ENCODE measurements at regions not wholly inside any gene's neighbourhood (a gene's known extent, or its start where the extent isn't known, plus 50 kb on each side); places are given as distances from the start of the nearest gene placed in this dataset.

DNA sequence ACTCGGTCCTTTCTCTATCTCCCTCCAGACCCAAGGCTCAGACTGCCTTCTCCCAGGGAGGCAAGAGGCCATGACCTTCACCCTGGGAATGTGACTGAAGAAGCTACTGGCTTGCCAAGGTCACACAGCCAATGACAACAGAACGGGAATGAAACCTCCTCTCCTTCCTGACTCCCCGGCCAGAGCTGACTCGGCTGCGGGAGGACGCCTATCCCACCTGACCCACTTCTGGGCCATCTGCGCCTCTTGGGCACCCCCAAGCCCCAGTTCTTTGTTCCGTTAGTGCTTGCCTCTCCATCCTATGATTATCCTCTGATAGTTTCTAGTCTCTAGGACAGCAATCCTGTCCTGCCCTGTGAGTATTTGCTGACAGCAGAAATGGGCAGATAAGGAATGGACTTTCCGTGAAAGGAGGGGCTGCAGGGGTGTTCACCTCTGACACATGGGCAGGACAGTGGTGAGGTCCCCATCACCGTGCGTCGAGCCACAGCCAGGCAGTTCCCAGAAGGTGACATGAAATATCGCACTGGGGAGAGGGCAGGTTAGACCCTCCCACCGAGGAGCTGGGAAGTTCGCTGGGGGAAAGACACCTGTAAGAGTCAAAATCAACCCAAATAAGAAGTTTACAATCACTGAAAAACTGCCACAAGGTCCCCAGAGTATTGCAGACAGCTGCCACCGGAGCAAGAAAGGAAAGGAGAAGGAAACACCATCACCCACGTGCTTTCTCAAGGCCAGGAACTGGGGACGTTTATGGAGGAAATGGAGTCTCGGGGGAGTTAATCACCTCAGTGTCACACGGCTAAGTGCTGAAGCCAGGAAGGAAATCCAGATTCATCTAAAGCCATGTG, 63.0 kb downstream of the INSIG1 start:
- no peak for DNase-seq

DNA sequence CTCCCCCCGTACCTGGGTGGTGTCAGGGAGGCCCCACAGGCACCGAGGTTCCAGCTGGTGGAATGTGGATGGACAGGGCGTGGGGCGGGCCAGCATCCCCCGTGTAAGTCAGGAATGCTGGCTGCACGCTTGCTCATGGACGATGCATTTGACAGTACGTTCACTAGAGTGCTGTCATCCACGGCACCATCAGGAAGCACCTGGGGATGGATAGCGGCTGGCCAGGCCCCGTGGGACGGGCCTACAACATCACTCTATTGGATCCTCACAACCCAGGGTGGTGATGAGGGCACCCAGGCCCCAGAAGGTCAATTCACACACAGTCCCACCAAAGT, 63.6 kb downstream of the INSIG1 start:
- DNase-seq = no peak

DNA sequence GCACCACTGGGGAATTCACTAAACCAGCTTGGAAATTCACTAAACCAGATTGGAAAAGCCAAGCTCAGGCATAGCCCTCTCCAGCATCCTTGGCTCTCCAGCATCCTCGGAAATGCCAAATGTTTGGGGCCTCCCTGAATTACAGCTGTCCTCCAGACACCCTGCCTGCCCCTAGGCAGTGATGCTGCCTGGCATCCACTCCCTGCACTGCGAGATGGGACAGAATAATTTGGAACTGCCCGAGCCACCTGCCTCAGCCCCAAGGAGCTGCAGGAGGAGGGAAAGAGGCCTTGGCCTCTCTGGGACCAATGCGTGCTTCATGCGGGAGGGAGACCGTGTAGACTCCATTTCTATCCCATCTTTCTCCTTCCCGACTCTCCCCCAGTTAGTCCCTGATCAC, 64.3 kb downstream of the INSIG1 start:
- DNase-seq = no peak

DNA sequence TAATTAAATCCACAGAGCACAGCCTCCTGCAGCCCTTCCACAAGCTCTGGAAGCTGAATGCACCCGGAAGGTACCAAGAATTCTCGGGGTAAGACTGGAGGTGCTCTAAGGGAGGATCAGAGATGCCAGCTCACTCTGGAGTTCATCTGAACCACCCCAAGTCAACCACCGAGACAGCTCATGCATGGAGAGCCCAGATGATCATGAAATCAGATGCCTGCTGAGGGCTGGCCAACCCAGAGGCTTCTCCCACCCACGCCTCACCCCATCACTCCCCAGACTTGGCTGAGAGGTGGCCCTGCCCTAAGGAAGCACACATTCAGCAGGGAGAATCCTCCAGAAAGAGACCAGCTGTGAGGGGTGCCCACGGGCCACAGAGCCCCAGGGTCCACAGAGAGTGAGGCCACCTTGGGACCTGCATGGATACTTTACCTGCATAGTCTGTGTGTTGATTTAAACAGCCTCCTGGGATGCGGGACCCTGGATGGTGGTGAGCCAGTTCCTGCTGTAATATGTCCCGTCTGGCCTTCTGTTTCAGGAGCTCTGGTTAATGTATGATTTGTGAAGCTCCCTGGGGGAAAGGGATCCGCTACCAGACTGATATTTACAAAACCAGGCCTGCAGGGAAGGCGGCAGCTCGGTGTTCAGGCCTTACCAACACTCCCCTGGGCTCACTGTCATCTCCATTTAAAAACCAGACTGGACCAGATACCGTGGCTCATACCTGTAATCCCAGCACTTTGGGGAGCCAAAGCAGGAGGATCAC, 64.9 kb downstream of the INSIG1 start:
- no peak for DNase-seq

DNA sequence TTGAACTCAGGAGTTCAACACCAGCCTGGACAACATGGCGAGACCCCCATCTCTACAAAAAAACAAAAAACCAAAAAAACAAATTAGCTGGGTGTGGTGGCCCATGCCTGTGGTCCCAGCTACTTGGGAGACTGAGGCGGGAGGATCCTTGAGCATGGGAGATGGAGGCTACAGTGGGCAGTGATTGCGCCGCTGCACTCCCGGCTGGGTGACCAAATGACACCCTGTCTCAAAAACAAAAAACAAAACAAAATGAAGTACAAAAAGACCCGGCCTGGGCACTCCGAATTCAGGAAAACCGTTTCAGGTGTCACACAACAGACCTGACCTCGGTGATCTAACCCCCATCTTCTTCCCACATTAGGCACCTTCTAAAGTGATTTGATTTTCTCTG, 65.5 kb downstream of the INSIG1 start:
- DNase-seq = no peak

DNA sequence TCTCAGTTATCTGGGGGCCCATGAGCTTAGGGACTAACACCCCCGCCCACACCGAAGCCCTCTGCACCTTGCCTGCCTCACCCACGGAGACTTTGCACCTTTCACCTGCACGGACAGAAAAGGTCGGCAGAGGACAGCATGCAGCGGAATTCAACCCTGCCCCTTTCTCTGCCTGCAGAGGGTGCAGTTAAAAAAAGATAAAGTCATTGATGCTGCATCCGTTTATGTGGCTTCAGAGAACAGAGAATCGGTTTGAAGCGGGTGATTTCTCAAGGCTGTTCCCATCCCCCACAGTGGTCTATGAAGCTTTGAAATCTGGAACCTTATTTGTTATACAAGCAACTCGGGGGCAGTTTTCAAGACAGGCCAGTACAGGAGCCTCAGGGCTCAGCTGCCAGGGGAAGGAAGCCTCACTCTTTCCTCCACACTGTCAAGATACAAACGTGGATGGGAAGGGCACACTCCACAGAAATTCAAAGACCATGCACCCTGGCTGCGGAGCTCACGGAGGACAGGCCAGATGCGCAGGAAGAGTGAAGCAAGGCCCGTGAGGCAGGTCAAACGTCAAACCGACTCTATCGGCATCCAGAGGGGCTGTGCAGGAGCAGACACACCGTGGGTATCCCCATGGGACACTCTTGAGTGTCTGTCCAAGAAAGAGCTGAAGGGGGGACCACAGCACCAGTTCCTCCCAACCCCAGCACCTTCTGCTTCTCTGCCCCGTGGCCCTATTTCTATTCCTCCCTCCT, 66.3 kb downstream of the INSIG1 start:
- DNase-seq = no peak

DNA sequence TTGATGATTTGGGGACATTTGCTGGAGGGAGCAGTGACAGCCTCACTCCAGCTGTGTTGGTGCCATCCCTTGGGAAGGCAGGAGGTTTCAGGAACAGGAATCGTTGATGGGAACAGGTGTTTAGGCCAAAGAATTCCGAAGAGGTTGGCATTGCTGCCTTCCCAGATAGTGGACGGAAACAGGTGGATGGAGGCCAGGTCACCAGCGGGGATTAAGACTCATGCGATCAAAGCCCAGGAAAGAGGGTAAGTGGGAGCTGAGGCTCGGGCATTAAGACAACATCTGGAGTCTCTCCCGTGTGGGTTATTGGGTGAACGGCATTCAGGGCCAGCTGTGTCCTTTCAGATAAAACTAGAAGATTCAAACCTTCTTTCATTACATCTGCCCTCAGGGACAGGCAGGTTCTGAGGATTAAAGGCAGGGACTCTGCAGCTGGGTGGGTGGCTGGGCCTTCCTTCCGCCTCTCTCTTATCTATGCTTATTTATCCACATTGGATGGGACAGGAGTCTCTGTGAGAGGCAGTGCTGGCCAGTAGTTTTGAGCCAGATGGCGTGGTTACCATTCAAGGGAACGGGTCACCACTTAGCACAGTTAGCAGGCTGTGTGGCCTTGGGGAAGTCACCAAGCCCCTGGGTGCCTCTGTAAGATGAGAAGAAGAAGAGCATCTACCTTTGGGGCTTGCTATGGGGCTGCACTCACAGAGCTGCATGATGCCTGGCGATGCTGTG, 67.6 kb downstream of the INSIG1 start:
- no peak for DNase-seq

DNA sequence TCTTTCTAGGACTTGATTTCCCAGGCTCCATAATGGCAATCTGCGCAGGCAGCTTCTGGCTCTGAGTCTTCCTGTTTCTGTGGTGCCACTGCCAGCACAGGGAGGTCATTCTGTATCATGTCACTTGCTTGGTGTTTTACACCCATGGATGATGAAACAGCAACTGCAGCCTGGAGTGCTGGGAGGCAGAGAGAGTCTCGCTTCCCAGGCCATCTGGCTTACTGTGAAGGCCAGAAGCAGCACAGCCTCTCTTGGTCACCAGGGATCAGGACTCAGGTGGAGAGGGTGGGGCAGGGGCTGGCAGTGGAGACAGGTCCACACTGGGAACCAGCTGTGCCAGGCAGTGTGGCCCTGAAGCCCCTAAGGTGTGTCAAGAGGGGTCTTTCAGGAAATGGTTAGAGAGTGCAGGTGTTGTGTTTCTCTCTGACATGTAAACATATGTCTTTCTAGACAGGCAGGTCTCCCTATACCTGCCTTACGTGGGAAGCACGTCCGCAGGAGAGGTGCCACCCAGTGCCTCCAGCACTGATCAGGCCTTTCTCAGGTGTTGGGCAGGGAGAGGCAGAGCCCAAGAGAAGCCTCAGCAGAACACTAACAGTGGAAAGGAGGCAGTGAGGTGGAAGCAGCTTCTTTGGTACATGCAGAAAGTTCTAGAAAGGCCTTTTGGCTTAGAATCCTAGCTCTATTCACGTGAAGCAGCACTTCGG, 71.4 kb downstream of the INSIG1 start:
- no peak for DNase-seq

DNA sequence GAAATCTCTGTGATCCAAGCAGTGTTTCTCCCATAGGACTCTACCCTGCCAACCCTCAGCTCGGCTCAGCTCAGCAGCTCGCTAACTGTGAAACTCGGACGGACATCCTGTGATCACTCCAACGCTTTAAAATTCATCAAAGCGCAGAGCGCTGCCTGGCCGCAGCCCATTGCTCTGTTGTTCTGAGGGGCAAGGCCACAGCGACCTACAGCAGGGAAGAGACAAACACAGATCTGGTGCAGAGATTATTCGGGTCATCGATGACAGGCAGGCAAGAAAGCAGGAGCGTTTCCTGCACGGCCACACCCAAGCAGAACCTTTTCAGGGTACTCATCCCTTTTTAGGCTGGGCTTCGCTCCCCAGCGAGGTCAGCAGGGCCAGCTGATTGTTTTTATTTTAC, 72.1 kb downstream of the INSIG1 start:
- no peak for DNase-seq

DNA sequence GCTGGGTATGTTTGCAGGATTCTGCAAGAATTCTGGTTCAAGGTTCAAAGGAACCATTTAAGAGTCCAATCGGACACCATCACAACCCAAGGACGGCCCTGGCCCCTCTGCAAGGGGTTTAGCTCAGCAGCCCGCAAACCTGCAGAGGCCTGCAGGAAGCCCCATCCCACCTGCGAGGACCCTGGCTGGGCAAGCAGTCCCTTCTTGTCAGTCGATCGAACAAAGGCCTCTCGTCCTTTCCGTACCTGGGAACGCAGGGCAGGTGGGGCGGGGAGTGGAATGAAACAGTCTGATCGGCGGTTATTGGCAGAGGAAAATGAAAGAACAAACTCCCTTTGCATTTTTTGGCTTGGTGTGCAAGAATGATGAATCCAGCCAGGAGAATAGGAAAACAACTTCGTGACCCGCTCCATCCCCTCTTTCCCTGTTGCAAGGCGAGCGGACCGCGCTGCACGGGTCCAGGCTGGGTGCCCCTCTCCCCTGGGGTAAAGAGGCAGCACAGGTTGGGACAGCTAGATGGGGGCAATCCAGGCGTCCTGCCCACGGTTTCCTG, 73.7 kb downstream of the INSIG1 start:
- DNase-seq = no peak

DNA sequence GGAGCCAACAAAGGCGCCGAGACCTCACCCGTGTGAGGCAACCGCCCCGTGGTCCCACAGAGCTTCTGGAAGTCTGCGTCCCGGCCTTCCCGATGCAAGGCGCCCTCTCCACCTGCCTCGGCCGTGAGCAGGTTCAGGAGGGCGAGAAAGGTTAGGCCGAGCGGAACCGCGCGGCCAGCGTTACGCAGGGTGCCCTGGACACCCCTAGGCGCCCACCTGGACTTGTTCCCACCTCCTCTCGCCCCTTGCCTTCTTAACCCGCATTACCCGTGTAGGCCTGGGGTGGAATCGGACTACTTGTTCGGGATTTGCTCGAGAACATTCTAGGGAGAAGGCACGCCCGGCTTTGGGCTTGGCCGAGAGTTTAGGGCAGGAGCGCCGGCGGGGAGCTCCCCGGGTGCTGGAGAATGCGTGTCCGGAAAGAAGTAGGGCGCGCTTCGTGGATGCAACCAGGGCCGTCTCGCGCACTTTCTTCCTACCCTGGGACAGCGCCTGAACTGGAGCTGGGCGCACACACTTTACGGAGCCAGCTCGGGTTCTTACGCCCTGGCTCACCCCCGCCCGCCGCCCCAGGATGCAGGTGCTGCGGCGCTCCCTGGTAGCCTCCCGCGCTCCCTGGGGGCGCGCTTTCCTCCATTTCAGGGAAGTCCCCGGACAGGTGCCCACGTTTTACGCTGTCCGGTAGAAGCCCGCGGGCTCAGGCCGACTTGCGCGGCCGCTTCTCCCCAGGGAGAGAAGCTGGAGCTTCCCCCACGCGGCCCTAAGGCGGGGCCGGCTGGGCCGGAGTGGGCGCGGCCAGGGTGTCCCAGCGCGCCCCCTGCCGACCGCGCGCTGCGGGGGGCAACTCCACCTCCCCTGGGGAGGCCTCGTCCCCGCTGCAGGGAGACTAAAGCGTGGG, 74.5 kb downstream of the INSIG1 start:
- peak; percentile 37 for DNase-seq

DNA sequence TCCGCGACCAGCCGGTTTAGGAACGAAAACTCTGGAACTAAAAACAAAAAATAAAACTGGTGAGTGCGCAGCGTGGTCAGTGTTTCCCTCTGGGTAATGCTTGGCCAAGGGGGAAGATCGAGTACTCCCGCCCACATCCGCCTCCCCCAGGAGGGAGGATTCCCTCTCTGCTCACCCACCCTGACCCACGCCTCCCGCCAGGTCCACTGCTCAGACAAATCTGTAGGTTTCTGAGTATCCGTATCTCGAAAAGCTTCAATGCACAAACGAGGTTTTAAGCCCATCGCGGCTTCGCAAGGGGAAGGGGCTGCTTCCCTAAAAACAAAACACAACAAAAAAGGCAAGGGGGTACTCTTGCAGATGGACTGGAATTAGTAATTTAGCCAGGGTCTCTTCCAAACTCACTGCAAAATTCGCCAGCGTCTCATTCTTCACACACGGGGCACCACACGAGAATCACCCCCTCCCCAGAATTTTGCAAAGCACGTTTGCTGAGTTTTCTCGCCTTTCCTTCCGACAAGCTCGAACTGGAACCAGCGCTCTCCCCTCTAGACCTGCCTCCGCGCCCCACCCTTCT, 75.2 kb downstream of the INSIG1 start:
- DNase-seq = no peak

DNA sequence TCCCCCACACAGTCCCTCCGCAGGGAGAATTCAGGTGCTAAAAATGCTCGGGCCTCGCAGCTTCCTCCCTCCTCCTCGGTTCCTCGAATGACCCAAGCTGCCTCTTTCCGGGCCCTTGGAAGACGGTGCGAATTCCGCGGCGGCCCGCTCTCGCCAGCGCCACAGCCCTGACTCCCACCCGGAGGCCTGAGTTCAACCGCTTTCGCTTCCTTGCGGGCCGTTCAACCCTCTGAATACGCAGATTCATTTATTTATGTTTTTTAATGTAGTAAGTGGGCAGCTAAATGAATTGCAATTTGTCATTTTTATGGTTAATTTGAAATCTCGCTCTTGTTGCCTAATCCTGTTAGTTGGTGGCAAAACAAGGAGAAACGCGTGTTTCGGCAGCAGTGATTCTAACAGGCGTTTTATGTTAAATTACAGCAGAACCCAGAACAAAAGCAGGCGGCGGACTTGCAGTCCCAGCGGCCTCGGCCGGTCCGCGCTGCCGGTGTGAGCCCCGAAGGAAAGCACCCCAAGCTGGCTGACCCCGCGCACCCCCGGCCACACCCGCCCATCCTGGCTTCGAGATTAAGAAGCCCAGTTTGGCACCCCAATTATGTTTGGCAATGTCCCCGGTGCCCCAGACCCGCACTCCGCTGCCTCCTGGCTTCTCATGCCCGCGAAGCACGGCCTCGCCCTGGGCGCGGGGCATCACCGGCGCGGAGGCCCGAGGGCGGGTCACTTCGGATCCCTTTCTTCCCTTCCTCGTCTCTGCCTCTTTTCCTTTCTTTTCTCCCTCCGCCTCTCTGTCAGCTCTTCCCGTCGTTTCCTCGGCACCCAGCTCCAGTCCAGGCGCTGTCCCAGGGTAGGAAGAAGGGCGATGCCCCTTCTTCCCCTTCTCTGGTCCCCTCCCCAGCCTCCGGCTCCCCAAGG, 75.9 kb downstream of the INSIG1 start:
- no peak for DNase-seq

DNA sequence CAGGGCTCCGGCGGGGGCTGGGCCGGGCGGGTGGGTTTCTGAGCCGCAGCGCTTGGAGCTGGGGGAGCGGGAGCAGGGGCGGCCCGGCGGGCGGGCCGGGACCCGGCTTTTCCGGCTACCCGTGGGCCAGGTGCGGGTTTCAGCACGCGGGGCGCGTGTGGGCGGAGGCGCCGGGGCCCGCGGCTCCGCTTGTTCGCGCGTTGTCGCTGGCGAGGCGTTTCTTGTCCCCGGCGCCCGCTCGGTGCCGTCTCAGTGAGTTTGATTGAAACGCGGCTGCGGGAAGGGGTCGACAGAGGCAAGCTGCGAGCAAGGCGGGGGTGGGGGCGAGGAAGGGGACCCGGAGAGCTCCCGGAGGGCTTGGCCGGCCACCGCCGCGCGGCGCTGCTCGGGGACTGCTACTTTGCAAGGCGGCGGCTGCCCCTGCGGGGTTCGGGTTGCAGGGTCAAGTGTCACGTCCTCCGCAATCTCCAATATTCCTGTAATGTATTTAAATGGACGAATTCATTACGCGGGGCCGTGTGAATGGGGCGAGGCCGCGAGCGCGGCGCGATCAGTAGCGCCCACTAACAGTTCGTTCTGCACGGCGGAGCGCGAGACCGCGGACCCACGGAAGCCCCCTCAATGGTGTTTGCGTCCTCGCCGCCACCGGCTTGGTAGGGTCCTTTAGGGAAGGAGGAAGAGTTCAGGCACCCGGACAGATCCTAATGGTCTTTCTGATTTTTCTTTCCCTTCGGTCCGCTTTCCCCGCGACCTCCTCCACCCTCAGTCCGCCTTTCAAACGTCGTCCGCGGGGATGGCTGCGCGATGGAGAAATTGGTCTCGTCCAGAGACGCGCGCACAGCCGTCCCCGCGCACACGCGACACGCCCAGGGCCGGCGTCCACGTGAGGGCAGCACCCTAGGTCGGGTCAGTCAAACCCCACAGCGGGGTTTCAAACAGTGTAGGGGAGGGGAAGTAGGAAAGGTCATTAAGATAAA, 76.9 kb downstream of the INSIG1 start:
- DNase-seq = no peak

DNA sequence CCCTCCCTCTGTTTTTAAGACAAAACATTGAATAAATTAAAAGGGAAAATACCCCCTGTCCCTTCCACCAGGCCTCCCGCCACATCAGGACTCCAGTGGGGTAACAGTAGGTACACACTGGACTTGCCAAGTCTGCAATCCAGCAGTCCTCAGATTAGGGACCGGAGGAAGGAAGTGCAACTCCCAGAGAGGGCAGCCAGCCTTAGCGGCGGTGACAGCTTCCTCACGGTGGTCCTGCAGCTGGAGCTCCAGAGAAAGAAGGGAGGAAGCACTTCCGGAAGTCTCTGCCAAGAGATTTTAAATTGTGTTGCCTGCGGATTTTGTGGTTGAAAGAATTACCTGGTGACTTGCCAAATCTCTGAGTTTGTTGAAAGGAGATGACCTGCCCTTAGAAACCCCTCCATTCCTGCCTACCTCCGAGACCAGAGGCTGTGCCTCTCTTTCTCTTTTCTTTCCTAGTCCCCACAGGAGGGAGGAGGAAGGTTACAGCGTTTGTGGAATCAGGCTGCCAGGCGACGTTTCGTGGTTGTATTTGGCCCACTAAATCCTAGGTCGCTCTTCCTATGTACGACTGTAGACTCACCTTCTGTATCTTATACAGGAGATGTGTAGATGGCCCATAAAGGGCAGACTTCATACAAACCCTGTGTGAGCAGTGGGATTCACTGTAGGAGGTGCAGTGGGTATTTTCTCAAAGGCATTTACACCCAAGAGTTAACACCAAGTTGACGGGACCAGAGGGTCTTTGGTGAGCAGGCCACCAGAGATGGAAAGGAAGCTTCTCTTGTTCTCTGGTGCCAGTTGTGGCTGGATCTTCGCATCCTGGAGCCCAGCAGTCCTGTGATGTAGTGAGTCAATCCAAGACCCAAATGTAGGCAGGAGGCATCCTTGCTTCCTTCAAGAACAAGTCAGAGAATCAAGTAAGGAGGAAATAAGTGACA, 77.9 kb downstream of the INSIG1 start:
- no peak for DNase-seq

DNA sequence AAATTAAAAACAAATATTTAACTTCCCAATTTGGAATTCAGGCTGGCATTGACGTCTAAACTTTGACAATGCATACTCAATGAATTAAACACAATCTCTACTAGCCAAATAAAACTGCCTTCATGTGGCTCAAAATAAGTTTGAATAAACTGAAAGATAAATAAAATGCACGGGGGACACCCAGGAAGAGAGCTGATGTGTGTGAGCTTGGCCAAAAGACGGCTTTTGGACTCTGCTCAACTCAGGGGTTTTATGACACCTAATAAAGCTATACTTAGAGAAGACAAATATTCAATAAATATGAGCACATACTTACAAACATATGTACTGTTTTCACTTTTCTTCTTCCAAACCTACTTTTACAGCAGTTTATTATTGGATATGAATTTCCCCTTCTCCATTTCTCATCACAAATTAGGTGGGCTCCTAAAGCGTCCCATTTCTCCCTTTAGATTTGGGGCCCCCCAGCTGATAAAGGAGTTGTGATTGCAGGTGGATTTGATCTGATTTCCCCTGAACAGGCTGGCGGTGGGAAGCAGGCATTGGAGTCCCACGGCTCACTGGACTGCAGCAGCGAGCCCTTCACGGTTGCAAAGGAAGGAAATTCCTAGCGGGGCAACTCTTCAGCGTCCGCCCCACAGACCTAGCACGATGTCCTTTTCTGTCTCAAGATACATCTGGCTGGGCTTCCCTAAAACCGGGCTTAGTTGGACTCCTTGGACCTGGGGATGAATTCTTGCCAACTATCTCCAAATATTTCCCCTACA, 79.6 kb downstream of the INSIG1 start:
- no peak for DNase-seq

All from activated CD4-positive, alpha-beta T cell treated with anti-CD3 and anti-CD28 coated beads, Interleukin-10, Interleukin-2, amounts not matched to agents 100 ng/mL and 50 ng/mL, durations not matched to agents 16 hours and 8 hours (primary cell).